ENCODE measurements at regions not wholly inside any gene's neighbourhood (a gene's known extent, or its start where the extent isn't known, plus 50 kb on each side); places are given as distances from the start of the nearest gene placed in this dataset.

GRCh38 chr4:11632483-11632882 is 203.8 kb upstream of the HS3ST1 start:
- peaks cover 11% of the 10 kb centered on the region for H3K9me3 Mint-ChIP-seq
- no peak overlapping the region for H3K27ac Mint-ChIP-seq (ENCODE audit: unreplicated experiment)
- H3K36me3 Mint-ChIP-seq (ENCODE audit: low read depth) = no peaks in the 10 kb centered on the region
- no peak for DNase-seq (ENCODE audit: low read depth, low spot score)
- H3K4me3 Mint-ChIP-seq = no peak overlapping the region
- H3K27me3 Mint-ChIP-seq (ENCODE audit: low read depth) = no peaks in the 10 kb centered on the region
- H3K4me1 Mint-ChIP-seq = peaks cover 5% of the 10 kb centered on the region
- TF ChIP-seq CTCF (conservative IDR thresholded peaks at IDR 0.05) = no peak

- no peaks in the 10 kb centered on the region for H3K27me3 Mint-ChIP-seq (ENCODE audit: low read depth)
- peaks cover 5% of the 10 kb centered on the region for H3K4me1 Mint-ChIP-seq
- H3K36me3 Mint-ChIP-seq (ENCODE audit: low read depth) = no peaks in the 10 kb centered on the region
- H3K9me3 Mint-ChIP-seq = peaks cover 11% of the 10 kb centered on the region
- H3K27ac Mint-ChIP-seq (ENCODE audit: unreplicated experiment) = no peak overlapping the region
- H3K4me3 Mint-ChIP-seq = no peak overlapping the region
- no peak for DNase-seq (ENCODE audit: low read depth, low spot score)
- no peak for TF ChIP-seq CTCF (conservative IDR thresholded peaks at IDR 0.05)
These were observed 203.3 kb upstream of the HS3ST1 start for GRCh38 chr4:11632025-11632424.

GRCh38 chr4:11631416-11631815 is 202.7 kb upstream of the HS3ST1 start:
- Mint-ChIP-seq H3K9me3 (peaks cover 11% of the 10 kb centered on the region), H3K36me3 (ENCODE audit: low read depth) (no peaks in the 10 kb centered on the region), H3K4me1 (peaks cover 5% of the 10 kb centered on the region), H3K27me3 (ENCODE audit: low read depth) (no peaks in the 10 kb centered on the region), H3K27ac (ENCODE audit: unreplicated experiment) (no peak overlapping the region), H3K4me3 (no peak overlapping the region)
- no peak for TF ChIP-seq CTCF (conservative IDR thresholded peaks at IDR 0.05)
- no peak for DNase-seq (ENCODE audit: low read depth, low spot score)

GRCh38 chr4:11628093-11628725 is 199.5 kb upstream of the HS3ST1 start:
- Mint-ChIP-seq H3K9me3 (peaks cover 5% of the 10 kb centered on the region), H3K4me3 (no peak overlapping the region), H3K4me1 (peaks cover 17% of the 10 kb centered on the region), H3K36me3 (ENCODE audit: low read depth) (no peaks in the 10 kb centered on the region), H3K27ac (ENCODE audit: unreplicated experiment) (no peak overlapping the region), H3K27me3 (ENCODE audit: low read depth) (no peaks in the 10 kb centered on the region)
- no peak for DNase-seq (ENCODE audit: low read depth, low spot score)
- no peak for TF ChIP-seq CTCF (conservative IDR thresholded peaks at IDR 0.05)

- Mint-ChIP-seq H3K9me3 (peaks cover 4% of the 10 kb centered on the region), H3K27me3 (ENCODE audit: low read depth) (no peaks in the 10 kb centered on the region), H3K4me1 (peaks cover 17% of the 10 kb centered on the region), H3K36me3 (ENCODE audit: low read depth) (no peaks in the 10 kb centered on the region), H3K4me3 (no peak overlapping the region), H3K27ac (ENCODE audit: unreplicated experiment) (no peak overlapping the region)
- TF ChIP-seq CTCF (conservative IDR thresholded peaks at IDR 0.05) = no peak
- no peak for DNase-seq (ENCODE audit: low read depth, low spot score)
These were observed 197.4 kb upstream of the HS3ST1 start for GRCh38 chr4:11626066-11626465.

Measured in neural crest cell (in vitro differentiated cells).